Fibroblast of lung (primary cell): ENCODE measurements at regions not wholly inside any gene's neighbourhood (a gene's known extent, or its start where the extent isn't known, plus 50 kb on each side); places are given as distances from the start of the nearest gene placed in this dataset.
"Not testable (repeated sequence)": the region's sequence is repeated elsewhere in the genome, so short reads cannot be mapped to it uniquely, and the experiment has no call there.

Experiments used
- DNase-seq, 2 donors: peaks; one replicate each; pipeline versions ENCODE4 v3.0.0 to v3.0.0-alpha.2; 2010; ENCODE audit warnings: low read depth in 2 of 2
- H2AFZ ChIP-seq: 2 replicates; pipeline ENCODE4 v1.5.1; 2012; ENCODE audit warnings: low read length, control low read depth, inconsistent platforms
- H3K27ac ChIP-seq: 2 replicates; pipeline ENCODE4 v1.5.1; 2011; ENCODE audit warnings: low read length, control low read depth; ENCODE audit not compliant: insufficient read depth
- H3K27me3 ChIP-seq: 2 replicates; pipeline ENCODE4 v1.5.1; 2011; ENCODE audit warnings: mild to moderate bottlenecking, low read length; ENCODE audit not compliant: control insufficient read depth, insufficient read depth
- H3K36me3 ChIP-seq: 2 replicates; pipeline ENCODE4 v1.5.1; 2011; ENCODE audit warnings: low read length; ENCODE audit not compliant: control insufficient read depth, insufficient read depth
- H3K4me1 ChIP-seq: 2 replicates; pipeline ENCODE4 v1.5.1; 2011; ENCODE audit warnings: low read length; ENCODE audit not compliant: control insufficient read depth, insufficient read depth; ENCODE audit errors: extremely low read depth
- H3K4me2 ChIP-seq: 2 replicates; pipeline ENCODE4 v1.5.1; 2011; ENCODE audit warnings: low read length, control low read depth; ENCODE audit not compliant: insufficient read depth; ENCODE audit errors: extremely low read depth
- H3K4me3 ChIP-seq, 4 experiments: fragments of 200-600 bp in 1 of 4; sonication (generic) in 1 of 4; replicated peaks in 1 of 4; 2 replicates each; pipeline ENCODE4 v1.5.1; 2011 to 2016; ENCODE audit warnings: low read length in 4 of 4, low read depth in 3 of 4, mild to moderate bottlenecking in 3 of 4, control low read depth in 2 of 4, inconsistent platforms in 1 of 4, mixed read lengths in 1 of 4; ENCODE audit not compliant: insufficient read depth in 1 of 4; ENCODE audit errors: control extremely low read depth in 1 of 4
- H3K79me2 ChIP-seq: 2 replicates; pipeline ENCODE4 v1.5.1; 2012; ENCODE audit warnings: mild to moderate bottlenecking, low read length, inconsistent platforms; ENCODE audit not compliant: control insufficient read depth, insufficient read depth
- H3K9ac ChIP-seq: 2 replicates; pipeline ENCODE4 v1.5.1; 2011; ENCODE audit warnings: mild to moderate bottlenecking, low read length, control low read depth; ENCODE audit not compliant: insufficient read depth
- H3K9me3 ChIP-seq: 2 replicates; pipeline ENCODE4 v1.5.1; 2012; ENCODE audit warnings: low read depth, low read length; ENCODE audit not compliant: control insufficient read depth, insufficient read depth
- H4K20me1 ChIP-seq: 2 replicates; pipeline ENCODE4 v1.5.1; 2011; ENCODE audit warnings: low read length; ENCODE audit not compliant: control insufficient read depth, insufficient read depth; ENCODE audit errors: extremely low read depth
- CTCF ChIP-seq, 2 donors: IDR thresholded peaks in 1 of 2; conservative IDR thresholded peaks in 1 of 2; 1 replicate in 1 of 2; 2 replicates in 1 of 2; pipeline ENCODE4 v1.5.1; 2011 to 2012; ENCODE audit warnings: low read length in 2 of 2, control low read depth in 1 of 2, inconsistent platforms in 1 of 2, low read depth in 1 of 2, mild to moderate bottlenecking in 1 of 2
- EZH2 ChIP-seq: IDR thresholded peaks from 2 replicates; pipeline ENCODE4 v1.5.1; 2012; ENCODE audit warnings: low read length, control low read depth, mild to moderate bottlenecking; ENCODE audit errors: missing control alignments

DNA sequence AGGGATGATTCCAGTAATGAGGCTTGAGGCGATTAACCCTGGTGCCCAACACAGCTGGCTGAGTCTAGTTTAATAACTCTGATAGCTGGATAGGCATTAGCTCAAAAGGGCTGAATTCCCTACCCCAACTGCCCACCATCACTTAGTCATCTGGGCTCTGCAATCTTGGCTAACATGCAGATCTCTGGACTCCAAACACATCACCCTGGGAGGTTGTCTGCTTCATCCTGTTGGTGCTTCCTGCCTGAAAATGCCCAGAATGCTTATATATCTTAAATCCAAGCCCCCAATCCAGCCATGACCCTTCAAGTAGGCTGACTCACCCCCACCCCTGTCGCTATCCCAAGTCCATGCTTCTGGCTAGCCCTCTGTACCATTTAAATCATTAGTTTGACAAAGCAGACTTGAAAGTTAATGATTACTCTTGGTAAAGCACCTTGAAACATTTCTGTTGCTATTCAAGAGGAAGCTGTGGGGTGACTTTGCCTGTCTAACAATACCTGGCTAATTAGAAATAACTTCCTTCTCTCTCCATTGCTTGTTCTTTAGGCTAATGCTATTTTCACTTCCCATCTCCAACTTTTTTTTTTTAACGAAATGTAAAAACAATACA, 107.0 kb upstream of the RORA start:
- TF ChIP-seq CTCF (conservative IDR thresholded peaks at IDR 0.05 in 1 of 2, IDR thresholded peaks at IDR 0.05 in 1 of 2; ENCODE audit: low read depth in 1 of 2, low read length in 2 of 2) = no peak
- TF ChIP-seq EZH2 = no peak
- H3K27me3 ChIP-seq = no peaks in the 10 kb centered on the region
- H3K4me1 ChIP-seq = no peaks in the 10 kb centered on the region
- no peak overlapping the region for H3K4me3 ChIP-seq
- H3K79me2 ChIP-seq = no peaks in the 10 kb centered on the region
- H3K36me3 ChIP-seq = no peaks in the 10 kb centered on the region
- no peaks in the 10 kb centered on the region for H4K20me1 ChIP-seq
- H3K27ac ChIP-seq = no peak overlapping the region
- no peak overlapping the region for H3K9ac ChIP-seq
- no peak for DNase-seq
- H3K9me3 ChIP-seq = no peaks in the 10 kb centered on the region
- no peak overlapping the region for H2AFZ ChIP-seq
- H3K4me2 ChIP-seq = no peak overlapping the region

DNA sequence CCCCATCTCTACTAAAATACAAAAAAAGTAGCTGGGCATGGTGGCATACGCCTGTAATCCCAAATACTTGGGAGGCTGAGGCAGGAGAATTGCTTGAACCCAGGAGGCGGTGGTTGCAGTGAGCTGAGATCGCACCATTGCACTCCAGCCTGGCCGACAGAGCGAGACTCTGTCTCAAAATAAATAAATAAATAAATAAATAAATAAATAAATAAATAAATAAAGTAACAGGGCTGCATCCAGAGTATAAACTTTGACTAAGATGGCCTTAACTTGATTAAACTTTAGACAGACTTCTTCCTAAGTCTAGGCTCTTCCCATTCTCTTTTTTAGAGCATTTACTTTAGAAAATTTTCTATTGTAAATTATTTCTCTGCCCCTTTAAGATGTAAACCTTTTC, 105.6 kb upstream of the RORA start:
- not testable (repeated sequence) for H4K20me1 ChIP-seq, H3K4me3 ChIP-seq, H3K27ac ChIP-seq, H3K9ac ChIP-seq, DNase-seq, H3K9me3 ChIP-seq, H3K4me1 ChIP-seq, H2AFZ ChIP-seq, H3K79me2 ChIP-seq, H3K27me3 ChIP-seq, H3K36me3 ChIP-seq, H3K4me2 ChIP-seq

DNA sequence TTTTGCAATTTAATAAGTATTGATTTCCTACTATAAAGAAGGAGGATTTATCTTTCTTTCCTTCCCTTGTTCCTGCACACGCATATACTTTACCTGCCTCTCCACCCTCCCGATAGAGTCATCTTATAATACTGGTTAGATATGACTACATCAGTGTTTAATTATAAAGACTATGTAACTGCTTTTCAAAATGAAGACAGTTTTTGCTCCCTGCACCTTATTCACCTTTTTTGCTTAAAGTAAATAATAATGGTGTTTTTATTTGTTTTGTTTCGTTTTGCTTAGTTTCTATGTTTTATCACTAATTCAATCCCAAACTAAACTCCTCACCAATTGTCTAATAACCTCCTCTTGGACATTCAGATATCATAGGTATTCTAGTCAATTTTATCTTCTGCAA, 101.9 kb upstream of the RORA start:
- no peak for TF ChIP-seq CTCF (conservative IDR thresholded peaks at IDR 0.05 in 1 of 2, IDR thresholded peaks at IDR 0.05 in 1 of 2; ENCODE audit: low read depth in 1 of 2, low read length in 2 of 2)
- no peak for TF ChIP-seq EZH2
- Histone ChIP-seq H3K27me3 (no peaks in the 10 kb centered on the region), H2AFZ (no peak overlapping the region)

More for the DNA sequence above, 101.9 kb upstream of the RORA start:
- Histone ChIP-seq H3K4me3 (no peak overlapping the region), H3K4me1 (no peaks in the 10 kb centered on the region), H3K9me3 (no peaks in the 10 kb centered on the region), H4K20me1 (no peaks in the 10 kb centered on the region), H3K27ac (no peak overlapping the region), H3K4me2 (no peak overlapping the region), H3K36me3 (no peaks in the 10 kb centered on the region), H3K79me2 (no peaks in the 10 kb centered on the region), H3K9ac (no peak overlapping the region)
- DNase-seq = no peak
